ENCODE measurements at regions not wholly inside any gene's neighbourhood (a gene's known extent, or its start where the extent isn't known, plus 50 kb on each side); places are given as distances from the start of the nearest gene placed in this dataset.

DNA sequence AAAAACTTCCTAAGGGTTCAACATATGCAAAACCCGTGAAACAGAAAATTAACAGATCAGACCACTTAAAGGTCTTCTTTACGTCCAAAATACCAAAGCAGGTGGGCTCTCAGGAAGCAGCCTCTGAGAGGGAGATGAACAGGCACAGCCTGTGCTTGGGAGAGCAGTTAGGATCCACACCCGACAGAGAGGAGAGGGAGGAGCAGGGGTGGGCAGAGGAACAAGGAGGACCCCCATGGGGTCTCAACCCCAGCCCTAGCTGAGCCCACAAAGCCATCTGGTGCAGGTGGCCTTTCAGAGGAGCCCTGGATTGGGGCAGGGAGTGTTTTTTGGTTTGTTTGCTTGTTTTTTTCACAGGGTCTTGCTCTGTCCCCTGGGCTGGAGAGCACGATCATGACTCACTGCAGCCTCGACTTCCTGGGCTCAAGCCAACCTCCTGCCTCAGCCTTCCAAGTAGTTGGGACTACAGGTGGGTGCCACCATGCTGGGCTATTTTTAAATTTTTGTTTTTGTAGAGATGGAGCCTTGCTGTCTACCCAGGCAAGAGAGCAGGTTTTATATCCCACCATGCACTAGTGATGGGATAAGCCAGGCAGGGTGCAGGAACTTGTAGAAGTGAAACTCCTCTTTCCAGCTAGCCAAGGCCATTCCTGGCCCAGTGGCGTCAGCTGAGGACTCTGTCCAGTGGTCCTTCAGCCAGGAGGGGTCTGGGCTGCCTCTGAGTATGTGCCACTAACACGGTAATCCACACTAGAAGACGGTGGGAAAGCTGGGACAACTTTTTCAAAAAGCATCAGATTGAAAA is 154.1 kb upstream of the HDAC4 start:
- no peak for TF ChIP-seq GATA2 (IDR thresholded peaks at IDR 0.05; ENCODE audit: low read depth, low read length)
- TF ChIP-seq GATA3 (IDR thresholded peaks at IDR 0.05; ENCODE audit: low read depth, low read length) = no peak

Measured in SH-SY5Y (cell line).